SK-N-SH treated with all-trans-retinoic acid at 6 μM for 48 hours (cell line): ENCODE measurements at regions not wholly inside any gene's neighbourhood (a gene's known extent, or its start where the extent isn't known, plus 50 kb on each side); places are given as distances from the start of the nearest gene placed in this dataset.

Experiments
- ATAC-seq: fragments of 200-7000 bp; cut with Tn5 transposase; 3 replicates; pipeline ENCODE4 v1.9.1; 2020; ENCODE audit warnings: mild to moderate bottlenecking, moderate library complexity
- ARNTL ChIP-seq: fragments of 450-650 bp; formaldehyde crosslinking; IDR thresholded peaks from 2 replicates; pipeline ENCODE4 v1.5.0; 2020; ENCODE audit warnings: low read depth, mild to moderate bottlenecking, moderate library complexity, borderline replicate concordance
- BACH2 ChIP-seq: fragments of 250-450 bp; sonication (Bioruptor Pico); IDR thresholded peaks from 2 replicates; pipeline ENCODE4 v1.9.0; 2021; ENCODE audit warnings: mild to moderate bottlenecking, borderline replicate concordance
- CREB5 ChIP-seq: fragments of 250-450 bp; sonication (Bioruptor Pico); IDR thresholded peaks from 2 replicates; pipeline ENCODE4 v1.5.1; 2020; ENCODE audit warnings: low read depth, mild to moderate bottlenecking, moderate library complexity
- CSDC2 ChIP-seq: fragments of 250-450 bp; sonication (Bioruptor Pico); IDR thresholded peaks from 2 replicates; pipeline ENCODE4 v1.5.0; 2020; ENCODE audit warnings: mild to moderate bottlenecking, moderate library complexity
- CSRNP3 ChIP-seq: fragments of 250-450 bp; sonication (Bioruptor Pico); IDR thresholded peaks from 2 replicates; pipeline ENCODE4 v1.5.1; 2021; ENCODE audit warnings: mild to moderate bottlenecking, moderate library complexity
- ESRRG ChIP-seq: fragments of 250-450 bp; sonication (Bioruptor Pico); IDR thresholded peaks from 2 replicates; pipeline ENCODE4 v1.6.1; 2021; ENCODE audit warnings: mild to moderate bottlenecking
- GLIS3 ChIP-seq: fragments of 250-450 bp; sonication (Bioruptor Pico); IDR thresholded peaks from 2 replicates; pipeline ENCODE4 v1.5.0; 2020; ENCODE audit warnings: mild to moderate bottlenecking, moderate library complexity
- ISL1 ChIP-seq: fragments of 250-450 bp; sonication (Bioruptor Pico); IDR thresholded peaks from 2 replicates; pipeline ENCODE4 v2.1.2; 2022; ENCODE audit warnings: mild to moderate bottlenecking, moderate library complexity
- OSR1 ChIP-seq: fragments of 250-450 bp; sonication (Bioruptor Pico); IDR thresholded peaks from 2 replicates; pipeline ENCODE4 v1.8.0; 2022; ENCODE audit warnings: moderate library complexity, mild to moderate bottlenecking, inconsistent platforms
- PATZ1 ChIP-seq: fragments of 250-450 bp; sonication (Bioruptor Pico); IDR thresholded peaks from 2 replicates; pipeline ENCODE4 v1.8.0; 2020; ENCODE audit warnings: mild to moderate bottlenecking, moderate library complexity, borderline replicate concordance
- POU6F1 ChIP-seq: fragments of 250-450 bp; sonication (Bioruptor Pico); IDR thresholded peaks from 2 replicates; pipeline ENCODE4 v1.8.0; 2021; ENCODE audit warnings: low read depth, mild to moderate bottlenecking, moderate library complexity, borderline replicate concordance
- PPARA ChIP-seq: fragments of 250-450 bp; sonication (Bioruptor Pico); IDR thresholded peaks from 2 replicates; pipeline ENCODE4 v1.5.0; 2020; ENCODE audit warnings: mild to moderate bottlenecking, borderline replicate concordance
- RARB ChIP-seq: fragments of 250-450 bp; sonication (Bioruptor Pico); IDR thresholded peaks from 2 replicates; pipeline ENCODE4 v1.8.0; 2021; ENCODE audit warnings: mild to moderate bottlenecking, moderate library complexity
- SNAI2 ChIP-seq: fragments of 250-450 bp; sonication (Bioruptor Pico); IDR thresholded peaks from 2 replicates; pipeline ENCODE4 v1.5.0; 2020; ENCODE audit warnings: mild to moderate bottlenecking, moderate library complexity
- TCF4 ChIP-seq: fragments of 250-450 bp; sonication (Bioruptor Pico); IDR thresholded peaks from 2 replicates; pipeline ENCODE4 v1.8.0; 2021; ENCODE audit warnings: mild to moderate bottlenecking, moderate library complexity, borderline replicate concordance
- TOX ChIP-seq: fragments of 250-450 bp; sonication (Bioruptor Pico); IDR thresholded peaks from 2 replicates; pipeline ENCODE4 v1.8.0; 2021; ENCODE audit warnings: mild to moderate bottlenecking, moderate library complexity, borderline replicate concordance
- TSHZ2 ChIP-seq: fragments of 250-450 bp; sonication (Bioruptor Pico); IDR thresholded peaks from 2 replicates; pipeline ENCODE4 v1.5.0; 2020; ENCODE audit warnings: mild to moderate bottlenecking, moderate library complexity
- ZC3H10 ChIP-seq: fragments of 250-450 bp; sonication (Bioruptor Pico); IDR thresholded peaks from 2 replicates; pipeline ENCODE4 v1.5.1; 2021; ENCODE audit warnings: mild to moderate bottlenecking, moderate library complexity
- ZFP3 ChIP-seq: fragments of 250-450 bp; sonication (Bioruptor Pico); IDR thresholded peaks from 2 replicates; pipeline ENCODE4 v1.5.0; 2020; ENCODE audit warnings: mild to moderate bottlenecking, moderate library complexity
- ZFP30 ChIP-seq: fragments of 450-650 bp; formaldehyde crosslinking; IDR thresholded peaks from 2 replicates; pipeline ENCODE4 v1.5.0; 2022; ENCODE audit warnings: mild to moderate bottlenecking, moderate library complexity
- ZNF565 ChIP-seq: fragments of 450-650 bp; formaldehyde crosslinking; conservative IDR thresholded peaks from 2 replicates; pipeline ENCODE4 v1.5.0; 2020; ENCODE audit warnings: low read depth, mild to moderate bottlenecking, moderate library complexity
- ZNF70 ChIP-seq: fragments of 450-650 bp; formaldehyde crosslinking; IDR thresholded peaks from 2 replicates; pipeline ENCODE4 v1.5.0; 2020; ENCODE audit warnings: mild to moderate bottlenecking, moderate library complexity
- ZNF8 ChIP-seq: fragments of 450-650 bp; formaldehyde crosslinking; IDR thresholded peaks from 2 replicates; pipeline ENCODE4 v1.5.0; 2020; ENCODE audit warnings: mild to moderate bottlenecking, moderate library complexity

GRCh38 chr3:182400838-182401237 is 392.5 kb upstream of the ATP11B start:
- ATAC-seq, result no peak
- TF ChIP-seq ZNF565, result no peak
- TF ChIP-seq TCF4 (CRISPR knock-in tag), result no peak
- TF ChIP-seq GLIS3, result no peak
- no peak for TF ChIP-seq CSDC2 (CRISPR knock-in tag)
- no peak for TF ChIP-seq ZC3H10 (CRISPR knock-in tag)
- TF ChIP-seq, all 23 proteins: peak for 0

GRCh38 chr3:182404031-182404430 is 389.3 kb upstream of the ATP11B start:
- no peak for ATAC-seq
- TF ChIP-seq TCF4 (CRISPR knock-in tag) (no peak), ZNF565 (no peak), BACH2 (no peak), TSHZ2 (CRISPR knock-in tag) (no peak), RARB (no peak), ARNTL (CRISPR knock-in tag) (no peak), ZFP30 (CRISPR knock-in tag) (no peak), TOX (no peak), PPARA (CRISPR knock-in tag) (no peak), CSRNP3 (CRISPR knock-in tag) (no peak), ZNF70 (CRISPR knock-in tag) (no peak), SNAI2 (CRISPR knock-in tag) (no peak), PATZ1 (CRISPR knock-in tag) (no peak), GLIS3 (no peak), ISL1 (CRISPR knock-in tag) (no peak), POU6F1 (CRISPR knock-in tag) (no peak), OSR1 (CRISPR knock-in tag) (no peak)

GRCh38 chr3:182405759-182406158 is 387.5 kb upstream of the ATP11B start:
- ATAC-seq, result no peak
- no peak for TF ChIP-seq ARNTL (CRISPR knock-in tag)
- TF ChIP-seq PATZ1 (CRISPR knock-in tag), result no peak
- no peak for TF ChIP-seq TOX
- TF ChIP-seq CSDC2 (CRISPR knock-in tag), result no peak
- TF ChIP-seq BACH2, result no peak
- TF ChIP-seq SNAI2 (CRISPR knock-in tag), result no peak
- no peak for TF ChIP-seq OSR1 (CRISPR knock-in tag)
- no peak for TF ChIP-seq ZNF8 (CRISPR knock-in tag)
- TF ChIP-seq TCF4 (CRISPR knock-in tag), result no peak
- no peak for TF ChIP-seq ZNF70 (CRISPR knock-in tag)
- no peak for TF ChIP-seq PPARA (CRISPR knock-in tag)
- TF ChIP-seq ZNF565, result no peak
- no peak for TF ChIP-seq ZFP3 (CRISPR knock-in tag)
- no peak for TF ChIP-seq ESRRG
- no peak for TF ChIP-seq CREB5 (CRISPR knock-in tag)
- no peak for TF ChIP-seq POU6F1 (CRISPR knock-in tag)
